ENCODE measurements at regions not wholly inside any gene's neighbourhood (a gene's known extent, or its start where the extent isn't known, plus 50 kb on each side); places are given as distances from the start of the nearest gene placed in this dataset.
"Not testable (repeated sequence)": the region's sequence is repeated elsewhere in the genome, so short reads cannot be mapped to it uniquely, and the experiment has no call there.

DNA sequence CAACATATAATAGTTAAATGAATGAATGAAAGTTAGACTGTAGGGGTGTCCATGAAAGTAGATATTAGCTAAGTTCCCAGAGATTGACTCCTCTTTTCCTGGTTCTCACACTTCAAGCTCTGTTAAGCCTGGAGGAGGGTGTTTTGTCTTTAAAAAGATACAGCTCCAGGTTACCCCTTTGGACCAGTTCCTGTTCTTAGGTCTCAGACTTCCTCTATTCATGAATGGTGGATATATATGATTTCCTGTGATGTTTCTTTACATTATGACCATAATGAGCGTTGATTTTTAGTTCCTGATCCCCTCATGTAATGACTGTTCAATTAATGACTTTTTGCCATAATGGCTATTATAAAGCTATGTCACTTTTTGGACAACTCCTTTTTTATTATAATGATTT is 115.9 kb downstream of the FAM72C start:
- TF ChIP-seq, protein P1, sequence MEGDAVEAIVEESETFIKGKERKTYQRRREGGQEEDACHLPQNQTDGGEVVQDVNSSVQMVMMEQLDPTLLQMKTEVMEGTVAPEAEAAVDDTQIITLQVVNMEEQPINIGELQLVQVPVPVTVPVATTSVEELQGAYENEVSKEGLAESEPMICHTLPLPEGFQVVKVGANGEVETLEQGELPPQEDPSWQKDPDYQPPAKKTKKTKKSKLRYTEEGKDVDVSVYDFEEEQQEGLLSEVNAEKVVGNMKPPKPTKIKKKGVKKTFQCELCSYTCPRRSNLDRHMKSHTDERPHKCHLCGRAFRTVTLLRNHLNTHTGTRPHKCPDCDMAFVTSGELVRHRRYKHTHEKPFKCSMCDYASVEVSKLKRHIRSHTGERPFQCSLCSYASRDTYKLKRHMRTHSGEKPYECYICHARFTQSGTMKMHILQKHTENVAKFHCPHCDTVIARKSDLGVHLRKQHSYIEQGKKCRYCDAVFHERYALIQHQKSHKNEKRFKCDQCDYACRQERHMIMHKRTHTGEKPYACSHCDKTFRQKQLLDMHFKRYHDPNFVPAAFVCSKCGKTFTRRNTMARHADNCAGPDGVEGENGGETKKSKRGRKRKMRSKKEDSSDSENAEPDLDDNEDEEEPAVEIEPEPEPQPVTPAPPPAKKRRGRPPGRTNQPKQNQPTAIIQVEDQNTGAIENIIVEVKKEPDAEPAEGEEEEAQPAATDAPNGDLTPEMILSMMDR (IDR thresholded peaks at IDR 0.05): not testable (repeated sequence)
- not testable (repeated sequence) for TF ChIP-seq JUNB (IDR thresholded peaks at IDR 0.05); KDM1A (IDR thresholded peaks at IDR 0.05; ENCODE audit: low read depth); SREBF2 (IDR thresholded peaks at IDR 0.05); RCOR1 (IDR thresholded peaks at IDR 0.05; ENCODE audit: low read depth, low read length); POLR2A (IDR thresholded peaks at IDR 0.05; ENCODE audit: low read length); EP300 (IDR thresholded peaks at IDR 0.05); BHLHE40 (IDR thresholded peaks at IDR 0.05; ENCODE audit: low read depth, low read length)
- TF ChIP-seq, protein P2, sequence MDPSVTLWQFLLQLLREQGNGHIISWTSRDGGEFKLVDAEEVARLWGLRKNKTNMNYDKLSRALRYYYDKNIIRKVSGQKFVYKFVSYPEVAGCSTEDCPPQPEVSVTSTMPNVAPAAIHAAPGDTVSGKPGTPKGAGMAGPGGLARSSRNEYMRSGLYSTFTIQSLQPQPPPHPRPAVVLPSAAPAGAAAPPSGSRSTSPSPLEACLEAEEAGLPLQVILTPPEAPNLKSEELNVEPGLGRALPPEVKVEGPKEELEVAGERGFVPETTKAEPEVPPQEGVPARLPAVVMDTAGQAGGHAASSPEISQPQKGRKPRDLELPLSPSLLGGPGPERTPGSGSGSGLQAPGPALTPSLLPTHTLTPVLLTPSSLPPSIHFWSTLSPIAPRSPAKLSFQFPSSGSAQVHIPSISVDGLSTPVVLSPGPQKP (IDR thresholded peaks at IDR 0.05; ENCODE audit: low read depth, low read length): not testable (repeated sequence)

All from A549 (cell line).